Globus pallidus (tissue), 1 donor: ENCODE measurements at regions not wholly inside any gene's neighbourhood (a gene's known extent, or its start where the extent isn't known, plus 50 kb on each side); places are given as distances from the start of the nearest gene placed in this dataset.
"Not testable (repeated sequence)": the region's sequence is repeated elsewhere in the genome, so short reads cannot be mapped to it uniquely, and the experiment has no call there.

ENCODE experiments used
- DNase-seq: peaks from one replicate; pipeline ENCODE4 v3.0.0-alpha.2; 2015; ENCODE audit warnings: low spot score

DNA sequence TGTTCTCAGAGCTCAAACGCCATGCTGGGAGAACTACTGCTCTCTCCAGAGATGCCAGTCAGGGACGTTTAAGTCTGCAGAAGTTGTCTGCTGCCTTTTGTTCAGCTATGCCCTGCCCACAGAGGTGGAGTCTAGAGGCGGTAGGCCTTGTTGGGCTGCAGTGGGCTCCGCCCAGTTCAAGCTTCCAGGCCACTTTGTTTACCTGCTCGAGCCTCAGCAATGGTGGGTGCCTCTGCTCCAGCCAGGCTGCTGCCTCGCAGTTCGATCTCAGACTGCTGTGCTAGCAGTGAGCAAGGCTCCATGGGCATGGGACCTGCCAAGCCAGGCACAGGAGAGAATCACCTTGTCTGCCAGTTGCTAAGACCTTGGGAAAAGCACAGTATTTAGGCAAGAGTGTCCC is 869.3 kb downstream of the TMTC2 start:
- DNase-seq, result not testable (repeated sequence)

DNA sequence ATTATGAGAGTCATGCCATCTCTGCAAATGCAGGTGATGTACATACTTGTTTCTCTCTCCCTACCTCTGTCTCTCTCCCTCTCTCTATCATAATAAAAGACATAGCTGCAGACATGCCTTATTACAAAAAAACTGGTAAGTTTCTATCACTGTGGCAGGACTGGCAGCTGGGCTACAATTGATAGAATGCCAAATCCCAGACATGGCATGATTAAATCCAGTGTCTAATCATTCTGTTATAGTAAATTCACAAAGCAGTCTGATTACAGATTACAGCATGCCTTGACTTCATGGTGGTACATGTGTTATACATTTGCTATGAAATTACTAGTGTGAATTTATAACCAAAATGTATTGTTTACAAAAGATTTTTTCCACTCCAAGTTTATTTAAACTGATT is 854.7 kb downstream of the TMTC2 start:
- no peak for DNase-seq

DNA sequence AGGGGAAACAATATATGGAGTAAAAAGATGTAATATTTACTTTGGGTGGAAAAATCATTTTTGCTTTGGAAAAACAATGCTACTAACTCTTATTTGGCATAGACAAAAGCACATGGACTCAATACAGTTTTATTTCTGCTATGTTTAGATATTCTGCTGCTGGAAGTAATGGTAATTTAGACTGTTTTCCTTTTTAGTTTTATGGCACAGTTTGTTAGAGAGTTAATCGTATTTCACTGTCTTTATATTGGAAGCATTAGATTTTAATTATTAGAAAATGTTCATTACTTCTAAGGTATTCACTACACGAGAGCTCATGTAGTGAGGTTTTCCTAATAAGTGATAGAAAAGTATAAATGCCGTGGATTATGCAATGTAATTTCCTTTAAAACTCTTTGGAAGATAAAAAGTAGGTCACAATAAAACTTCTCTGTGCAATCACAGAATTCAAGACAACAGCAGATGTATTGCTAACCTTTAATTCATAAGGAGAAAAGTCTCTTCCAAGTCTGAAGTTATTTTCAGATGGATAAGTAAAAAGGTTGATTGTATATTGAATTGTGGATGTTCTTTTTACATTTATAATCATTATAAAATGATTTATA is 851.8 kb downstream of the TMTC2 start:
- no peak for DNase-seq

DNA sequence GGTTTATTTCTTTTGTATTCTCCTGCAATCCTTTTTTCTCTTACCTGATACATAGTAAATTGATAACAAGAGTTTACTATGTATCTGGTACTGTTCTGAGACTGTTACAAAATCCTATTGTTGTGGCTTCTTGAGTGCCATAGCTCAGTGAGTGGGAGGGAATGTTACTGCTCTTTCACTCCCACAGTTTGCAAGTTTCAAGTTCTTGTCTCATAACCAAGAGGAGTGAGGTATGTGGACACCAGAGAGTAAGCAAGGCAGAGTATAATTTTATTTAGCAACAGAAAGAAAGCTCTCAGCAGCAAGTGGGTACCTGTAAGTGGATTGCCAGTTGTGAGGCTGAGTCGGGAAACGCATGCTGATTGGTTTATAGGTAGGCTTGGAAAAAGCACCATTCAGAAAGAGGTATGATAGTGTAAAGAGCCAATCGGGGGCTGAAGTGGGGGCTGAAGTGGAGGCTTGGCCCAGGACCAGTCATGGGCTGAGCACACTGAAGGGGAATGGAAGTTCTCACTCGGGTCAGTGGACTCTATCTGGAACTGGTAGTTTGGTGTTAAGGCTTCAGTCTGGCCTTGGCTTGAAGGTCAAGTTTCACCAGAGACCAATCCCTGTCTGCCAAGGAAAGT is 850.8 kb downstream of the TMTC2 start:
- DNase-seq, result no peak

DNA sequence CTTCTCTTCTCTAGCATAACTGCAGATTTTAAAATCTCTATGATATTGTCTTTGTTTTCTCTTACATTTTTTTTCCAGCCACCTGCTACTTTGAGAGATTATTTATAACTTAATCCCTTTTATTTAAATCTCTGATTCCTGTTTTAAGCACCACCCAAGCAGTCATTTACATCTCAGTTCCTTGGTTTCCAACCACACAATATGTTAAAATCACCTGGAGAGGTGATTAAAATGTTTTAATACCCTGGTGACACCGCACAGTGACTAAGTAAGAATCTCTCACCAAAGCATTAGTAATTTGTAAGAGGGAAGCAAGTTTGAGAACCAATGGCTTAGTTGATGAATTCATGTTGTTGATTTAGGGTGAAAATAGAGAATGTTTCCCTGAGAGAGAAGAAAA is 849.8 kb downstream of the TMTC2 start:
- no peak for DNase-seq

DNA sequence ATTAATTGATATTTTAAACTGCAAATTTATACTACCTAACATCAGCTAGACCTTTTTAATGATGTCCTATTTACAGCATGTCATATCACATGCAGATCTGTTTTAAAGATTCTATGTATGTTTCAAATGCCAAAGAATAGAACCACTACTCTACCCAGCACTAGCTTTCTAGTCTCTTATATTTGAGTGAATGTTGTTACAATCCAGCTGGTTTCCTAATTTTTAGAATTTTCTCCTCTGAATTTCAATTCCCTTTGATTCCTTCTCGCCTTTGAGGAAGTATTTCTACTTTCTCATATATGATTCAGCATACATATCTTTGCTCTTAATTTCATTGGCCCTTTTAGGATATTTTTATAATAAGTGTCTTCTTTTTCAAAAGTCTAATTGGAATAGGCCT is 841.9 kb downstream of the TMTC2 start:
- DNase-seq, result no peak

DNA sequence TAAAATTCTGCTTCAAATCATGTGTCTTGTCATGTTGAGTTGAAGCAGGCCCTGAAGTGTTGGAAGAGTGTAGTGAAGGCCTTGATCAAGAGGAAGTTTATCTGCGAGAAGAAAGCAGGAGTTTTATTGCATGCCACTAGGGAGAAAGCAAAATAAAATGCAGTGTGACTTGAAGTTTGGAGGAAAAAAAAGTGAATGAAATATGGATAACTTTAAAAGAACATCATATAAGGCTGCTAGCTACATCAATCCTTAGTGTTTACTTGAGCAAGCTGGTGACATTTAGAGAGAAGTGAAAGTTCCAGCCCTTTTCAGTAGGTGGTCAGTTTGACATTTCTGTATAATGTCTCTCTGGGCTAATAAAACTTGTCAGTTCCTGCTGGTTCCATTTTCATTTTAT is 841.1 kb downstream of the TMTC2 start:
- DNase-seq, result no peak

DNA sequence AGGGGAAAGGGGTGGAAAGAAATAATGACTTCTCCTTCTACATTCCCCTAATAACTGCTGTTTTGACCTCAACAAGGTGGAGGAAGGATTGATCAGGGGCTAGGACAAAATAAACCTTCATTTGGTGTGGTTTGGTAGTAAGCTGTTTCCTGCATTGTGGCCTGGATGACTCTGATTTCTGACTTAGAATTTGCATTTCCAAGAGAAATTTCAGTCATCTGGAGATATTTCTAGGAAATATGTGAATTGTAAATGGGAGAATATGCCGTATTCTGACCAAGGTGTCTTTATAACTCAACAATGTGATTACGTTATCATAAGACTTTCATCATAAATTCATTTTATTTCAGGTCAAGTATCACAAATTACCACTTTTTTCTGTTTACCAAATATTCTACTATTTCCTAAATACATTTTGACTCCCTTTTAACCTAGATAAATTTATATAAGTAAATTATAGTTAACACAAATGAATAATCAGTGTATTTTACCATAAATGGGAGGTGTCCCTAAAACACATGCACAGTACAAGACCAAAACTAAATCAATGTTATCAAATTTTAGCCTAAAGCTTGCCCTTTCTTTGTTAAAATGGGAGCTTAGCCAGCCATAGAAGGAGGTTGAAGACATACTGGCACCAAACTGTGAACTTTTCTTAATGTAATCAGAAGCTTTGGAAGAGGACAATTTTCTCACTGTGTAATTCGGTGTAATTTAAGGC is 828.8 kb downstream of the TMTC2 start:
- no peak for DNase-seq

DNA sequence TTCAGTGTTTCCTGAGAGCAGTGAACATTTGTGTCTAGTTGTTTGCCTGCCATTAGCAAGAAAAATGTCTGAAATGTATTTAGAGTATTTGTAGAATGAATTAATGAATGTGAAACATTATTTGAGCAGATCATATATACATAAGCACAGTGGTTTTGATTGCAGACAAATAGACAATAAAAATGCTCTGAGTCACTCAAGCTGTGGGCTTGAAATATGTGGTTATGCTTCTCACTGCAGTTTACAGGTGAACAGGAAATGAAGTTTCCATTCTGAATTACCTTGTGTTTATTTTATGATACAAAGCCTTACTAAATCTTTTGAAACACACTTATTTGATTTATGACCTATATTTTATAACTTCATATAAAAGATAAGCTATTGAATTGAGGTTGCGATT is 827.7 kb downstream of the TMTC2 start:
- DNase-seq, result no peak

DNA sequence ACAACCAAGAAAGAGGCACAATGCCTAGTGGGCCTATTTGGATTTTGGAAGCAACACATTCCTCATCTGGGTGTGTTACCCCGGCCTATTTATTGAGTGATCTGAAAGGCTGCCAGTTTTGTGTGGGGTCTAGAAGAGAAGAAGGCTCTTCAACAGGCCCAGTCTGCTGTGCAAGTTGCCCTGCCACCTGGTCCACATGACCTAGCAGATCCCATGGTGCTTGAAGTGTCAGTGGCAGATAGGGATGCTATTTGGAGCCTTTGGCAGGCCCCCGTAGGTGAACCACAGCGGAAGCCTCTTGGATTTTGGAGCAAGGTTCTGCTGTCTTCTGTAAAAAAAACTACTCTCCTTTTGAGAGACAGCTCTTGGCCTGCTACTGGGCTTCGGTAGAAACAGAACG is 820.1 kb downstream of the TMTC2 start:
- DNase-seq, result no peak

DNA sequence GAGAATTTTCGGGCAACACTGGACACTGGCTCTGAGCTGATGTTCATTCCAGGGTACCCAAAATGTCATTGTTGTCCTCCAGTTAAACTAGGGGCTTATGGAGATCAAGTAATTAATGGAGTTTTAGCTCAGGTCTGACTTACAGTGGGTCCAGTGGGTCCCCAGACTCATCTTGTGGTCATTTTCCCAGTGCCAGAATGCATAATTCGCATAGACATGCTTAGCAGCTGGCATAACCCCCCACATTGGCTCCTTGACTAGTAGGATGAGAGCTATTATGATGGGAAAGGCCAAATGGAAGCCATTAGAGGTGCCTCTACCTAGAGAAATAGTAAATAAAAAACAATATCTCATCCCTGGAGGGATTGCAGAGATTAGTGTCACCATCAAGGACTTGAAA is 818.9 kb downstream of the TMTC2 start:
- DNase-seq, result no peak

DNA sequence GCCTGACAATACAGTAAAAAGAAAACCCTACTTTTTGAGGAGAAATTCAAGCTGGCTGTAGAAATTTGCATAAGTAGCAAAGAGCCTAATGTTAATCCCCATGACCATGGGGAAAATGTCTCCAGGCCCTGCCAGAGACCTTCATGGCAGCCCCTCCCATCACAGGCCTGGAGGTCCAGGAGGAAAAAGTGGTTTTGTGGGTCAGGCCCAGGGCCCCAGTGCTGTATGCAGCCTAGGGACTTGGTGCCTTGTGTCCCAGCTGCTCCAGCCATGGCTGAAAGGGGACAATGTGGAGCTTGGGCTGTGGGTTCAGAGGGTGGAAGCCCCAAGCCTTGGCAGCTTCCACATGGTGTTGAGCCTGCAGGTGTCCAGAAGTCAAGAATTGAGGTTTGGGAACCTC is 813.2 kb downstream of the TMTC2 start:
- not testable (repeated sequence) for DNase-seq

DNA sequence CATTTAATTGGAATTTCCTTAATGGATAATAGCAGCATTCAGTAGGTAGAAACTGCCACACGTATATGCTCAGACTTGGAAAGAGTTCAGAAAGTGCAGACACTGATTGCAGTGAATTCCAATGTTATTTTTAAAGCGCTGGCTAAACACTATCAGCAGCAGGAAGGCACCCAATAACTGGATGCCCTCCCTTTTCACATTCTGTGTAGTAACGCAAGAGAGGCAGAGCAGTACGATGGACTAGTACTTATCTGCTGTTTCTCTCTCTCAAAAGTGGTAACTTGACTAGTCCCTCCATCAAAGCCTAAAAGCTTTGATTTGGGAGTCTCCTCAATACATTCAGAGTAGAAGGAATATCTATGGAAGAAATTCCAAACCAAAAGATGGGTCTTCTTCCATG is 791.0 kb downstream of the TMTC2 start:
- DNase-seq, result no peak

DNA sequence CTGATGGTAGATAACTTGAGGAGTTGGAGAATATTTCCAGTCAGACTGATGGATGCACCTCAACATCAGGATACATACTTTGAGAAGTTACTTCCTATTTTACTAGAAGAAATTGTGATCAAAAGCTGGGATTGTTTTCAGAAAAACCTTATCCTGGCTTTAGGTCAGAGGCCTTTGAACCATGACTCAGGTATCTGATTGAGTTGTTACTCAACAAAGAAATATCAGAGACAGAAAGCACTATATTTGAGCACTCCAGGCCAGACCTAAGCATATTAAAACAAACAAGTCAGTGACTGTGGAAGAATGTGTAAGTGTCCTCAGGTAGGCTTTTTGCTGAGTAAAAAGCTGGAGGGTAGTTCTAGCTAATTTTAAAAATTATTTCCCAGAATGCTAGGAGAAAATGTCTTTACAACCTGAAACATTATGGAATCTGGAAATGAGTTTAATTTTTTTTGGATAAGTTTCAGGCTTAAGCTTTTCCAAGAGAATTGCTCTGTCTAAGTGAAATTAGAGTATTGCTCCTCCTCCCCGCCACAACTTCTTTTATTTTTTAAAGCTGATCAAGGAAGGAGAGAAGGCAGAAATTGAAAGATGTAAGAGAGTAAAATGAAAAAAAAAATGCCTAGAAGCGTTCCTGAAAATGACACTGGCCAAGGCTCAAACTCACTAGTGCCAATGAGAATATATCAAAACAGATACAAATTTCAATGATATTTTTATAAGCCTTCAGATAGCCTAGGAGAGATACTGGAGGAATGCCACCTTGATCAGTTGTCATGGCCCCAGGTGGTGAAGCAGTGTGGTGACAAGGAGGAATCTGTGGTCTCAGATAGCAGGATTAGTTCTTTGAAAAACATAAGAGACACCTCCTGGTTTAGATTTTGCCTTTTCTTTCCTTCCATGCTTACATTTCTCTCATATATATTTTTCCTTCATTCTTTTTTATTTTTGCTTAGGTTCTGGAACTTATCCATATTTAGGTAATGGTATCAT is 790.3 kb downstream of the TMTC2 start:
- no peak for DNase-seq

DNA sequence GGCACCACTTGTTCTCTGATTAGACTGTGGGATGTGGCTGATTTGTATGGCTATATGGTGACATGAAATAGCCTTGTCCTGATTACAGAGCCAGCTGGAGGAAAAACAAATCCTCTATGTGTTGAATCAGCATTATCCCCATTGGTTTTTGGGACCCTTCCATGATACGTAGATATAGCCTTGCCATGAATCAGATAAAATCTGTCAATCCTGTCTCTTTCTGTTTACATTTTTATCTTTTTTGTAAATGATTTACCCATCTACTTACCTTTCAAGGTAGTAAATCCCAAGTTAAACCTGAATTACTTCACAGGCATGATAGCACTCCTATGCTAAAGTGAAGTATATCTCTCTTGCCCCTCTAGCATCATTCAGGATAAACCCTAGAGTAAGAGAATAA is 789.3 kb downstream of the TMTC2 start:
- DNase-seq, result no peak

DNA sequence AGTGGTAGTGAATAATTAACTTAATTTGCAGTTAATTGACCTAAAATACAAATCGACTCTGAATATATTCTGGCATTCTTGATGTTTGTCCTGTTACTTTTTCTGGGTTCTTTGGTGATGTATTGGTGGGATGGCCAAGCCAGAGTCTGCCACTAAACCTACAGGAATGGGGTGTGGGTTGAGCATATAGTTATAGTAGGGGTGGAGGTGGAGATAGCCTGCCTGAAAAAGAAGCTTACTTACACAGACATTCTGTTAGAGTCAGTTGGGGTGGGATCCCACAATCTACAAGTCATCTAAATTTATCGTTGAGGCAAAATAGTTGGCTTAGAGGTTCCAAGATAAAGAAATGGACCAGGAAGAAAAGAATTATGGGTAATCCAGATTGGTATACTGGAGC is 787.7 kb downstream of the TMTC2 start:
- no peak for DNase-seq

DNA sequence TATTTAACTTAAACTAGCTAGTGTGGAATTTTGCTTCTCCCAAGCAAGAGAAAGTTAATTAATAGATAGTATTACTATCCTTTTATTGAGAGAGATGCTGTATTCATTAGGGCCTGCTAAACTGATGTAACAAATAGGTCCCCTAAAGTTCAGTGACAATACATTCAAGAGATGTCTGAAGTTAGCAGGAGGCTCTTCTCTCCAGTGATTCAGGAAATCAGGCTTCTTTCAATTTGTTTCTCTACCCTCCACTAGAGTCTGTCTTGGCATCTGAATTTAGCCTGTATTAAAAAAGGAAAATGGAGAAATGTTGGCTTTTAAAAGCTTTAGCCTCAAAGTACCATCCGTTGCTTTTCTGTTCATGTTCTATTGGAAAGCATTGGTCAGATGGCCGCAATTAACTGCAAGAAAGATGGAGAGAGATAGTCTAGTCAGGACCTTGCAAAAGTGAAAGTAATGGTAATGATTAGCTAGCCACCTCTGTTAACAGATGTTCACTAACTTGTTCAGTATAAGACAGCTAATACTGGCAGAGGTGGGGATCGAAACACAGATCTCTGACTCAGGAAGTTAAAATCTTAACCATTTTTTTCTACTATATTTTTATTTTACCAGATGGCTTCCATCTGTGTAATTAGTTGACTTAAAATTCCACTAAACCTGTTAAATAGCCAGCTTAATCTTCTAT is 786.8 kb downstream of the TMTC2 start:
- DNase-seq, result no peak

DNA sequence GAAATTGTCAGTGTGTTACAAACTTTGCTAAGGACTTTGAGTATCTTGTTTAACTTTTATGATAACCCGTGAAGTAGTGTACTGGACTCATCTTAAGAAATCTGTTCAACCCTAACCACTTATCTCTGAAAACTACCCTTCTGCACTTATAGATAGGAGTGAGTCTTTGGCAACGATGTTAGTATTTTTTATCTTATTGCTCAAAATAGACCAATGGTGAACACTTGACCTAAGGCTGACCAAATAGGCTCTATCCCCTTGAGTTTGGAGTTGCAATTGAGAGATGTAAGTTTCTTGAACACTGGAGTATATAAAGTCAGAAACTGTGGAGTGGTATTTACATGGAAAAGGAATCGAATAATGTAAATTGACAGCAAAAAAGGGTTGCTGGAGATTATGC is 786.1 kb downstream of the TMTC2 start:
- DNase-seq, result no peak

DNA sequence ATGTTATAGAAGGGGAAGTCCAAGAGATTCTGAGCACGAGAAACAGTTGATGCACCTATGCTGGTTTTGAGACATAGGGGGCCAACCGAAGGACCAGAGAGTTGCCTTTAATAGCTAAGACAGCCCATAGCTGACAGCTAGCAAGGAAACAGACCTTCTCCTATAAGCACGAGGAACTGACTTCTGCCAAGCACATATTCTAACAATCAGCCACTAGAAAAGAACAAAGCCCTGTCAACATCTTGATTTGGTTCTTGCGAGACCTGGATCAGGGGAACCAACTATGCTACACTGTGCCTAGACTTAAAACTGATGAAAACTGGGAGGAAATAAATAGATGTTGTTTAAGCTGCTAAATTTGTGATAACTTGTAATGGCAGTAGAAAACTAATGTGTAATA is 785.6 kb downstream of the TMTC2 start:
- no peak for DNase-seq

DNA sequence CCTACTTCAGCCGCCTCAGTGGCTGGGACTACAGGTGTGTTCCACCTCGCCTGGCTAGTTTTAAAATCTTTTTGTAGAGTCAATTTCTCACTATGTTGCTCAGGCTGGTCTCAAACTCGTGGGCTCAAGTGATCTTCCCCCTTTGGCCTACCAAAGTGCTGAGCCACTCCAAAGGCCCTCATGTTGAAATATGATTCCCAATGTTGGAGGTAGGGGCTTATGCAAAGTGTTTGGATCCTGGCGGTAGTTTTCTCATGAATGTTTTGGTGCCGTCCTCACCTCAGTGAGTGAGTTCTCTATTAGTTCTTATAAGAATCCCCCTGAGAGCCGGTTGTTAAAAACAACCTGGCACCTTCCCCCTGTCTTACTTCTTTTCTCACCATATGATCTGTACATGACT is 784.6 kb downstream of the TMTC2 start:
- DNase-seq, result no peak

DNA sequence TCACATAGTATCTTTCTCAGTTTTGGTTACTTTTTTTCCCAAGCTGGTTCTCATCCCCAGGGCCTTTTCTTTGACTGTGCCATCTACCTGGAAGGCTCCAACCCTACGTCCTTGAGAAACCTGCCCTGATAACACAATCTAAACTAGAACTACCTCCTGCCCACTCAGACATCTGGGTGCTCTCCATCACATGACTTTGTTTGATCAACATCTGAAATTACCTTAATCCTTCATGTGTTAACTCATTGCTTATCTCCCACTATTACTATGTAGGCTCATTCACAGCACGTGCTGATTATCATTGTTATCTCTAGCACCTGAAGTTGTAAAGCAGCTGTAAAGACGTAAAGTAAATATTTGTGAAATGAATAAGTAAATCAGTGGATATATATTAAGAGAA is 784.0 kb downstream of the TMTC2 start:
- no peak for DNase-seq
